GM18502 (cell line): ENCODE measurements at regions not wholly inside any gene's neighbourhood (a gene's known extent, or its start where the extent isn't known, plus 50 kb on each side); places are given as distances from the start of the nearest gene placed in this dataset.

Experiments used
- ATAC-seq: cut with Tn5 transposase; IDR thresholded peaks from one replicate; pipeline ENCODE4 v1.9.1; 2021; ENCODE audit warnings: mild to moderate bottlenecking; ENCODE audit not compliant: unreplicated experiment, poor library complexity

DNA sequence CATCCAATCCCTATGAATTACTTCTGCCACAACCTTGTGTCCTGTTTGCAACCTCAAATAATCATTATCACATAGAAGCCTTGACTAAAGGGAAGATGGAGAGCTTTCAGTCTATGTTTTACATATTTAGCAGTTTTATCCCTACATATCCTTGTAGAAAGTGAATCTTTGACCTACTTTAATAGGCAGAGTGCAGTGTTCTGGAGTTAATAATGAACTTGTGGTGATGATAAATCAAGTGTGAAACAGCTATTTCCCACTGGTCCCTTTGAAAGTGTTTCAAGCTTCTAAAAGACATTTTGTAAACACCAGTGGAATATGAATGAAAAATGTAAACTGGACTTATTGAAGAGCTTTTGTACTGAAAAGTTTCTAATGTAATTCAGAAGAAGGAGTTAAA, 406.7 kb downstream of the GABRG2 start:
- no peak for ATAC-seq

DNA sequence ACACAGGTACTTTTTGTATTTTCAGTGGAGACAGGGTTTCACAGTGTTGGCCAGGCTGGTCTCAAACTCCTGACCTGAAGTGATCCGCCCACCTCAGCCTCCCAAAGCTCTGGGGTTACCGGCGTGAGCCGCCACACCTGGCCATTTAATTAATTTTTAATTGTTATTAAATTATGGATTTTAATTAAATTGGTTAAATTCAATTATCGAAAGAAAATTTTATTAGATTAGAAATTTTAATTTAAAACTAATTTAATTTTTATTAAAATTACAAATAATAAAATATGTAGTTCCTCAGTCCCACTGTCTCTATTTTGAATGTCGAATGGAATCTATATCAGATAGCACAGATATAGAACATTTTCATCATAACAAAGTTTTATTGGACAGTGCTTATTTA, 416.5 kb downstream of the GABRG2 start:
- no peak for ATAC-seq

DNA sequence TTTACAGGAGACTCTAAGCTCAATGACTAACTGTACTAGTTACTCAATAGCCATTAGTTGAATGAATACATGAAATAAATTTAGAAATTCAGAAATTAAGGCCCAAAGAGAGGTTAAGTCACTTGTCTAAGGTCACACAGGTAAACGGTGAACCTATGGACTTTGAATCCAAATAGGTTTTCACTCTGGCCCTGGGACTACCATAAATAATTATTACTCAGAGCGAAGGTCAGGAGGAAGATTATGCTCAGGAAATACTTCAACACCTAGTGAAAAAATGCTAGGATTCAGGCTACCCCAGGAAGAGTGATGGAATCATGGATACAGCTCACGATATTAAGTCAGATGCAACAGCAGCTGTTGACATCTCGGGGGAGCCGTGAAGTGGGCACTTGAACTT, 417.4 kb downstream of the GABRG2 start:
- no peak for ATAC-seq

- ATAC-seq: no peak
Observed at GRCh38 chr5:162485666-162486292, 418.2 kb downstream of the GABRG2 start.

DNA sequence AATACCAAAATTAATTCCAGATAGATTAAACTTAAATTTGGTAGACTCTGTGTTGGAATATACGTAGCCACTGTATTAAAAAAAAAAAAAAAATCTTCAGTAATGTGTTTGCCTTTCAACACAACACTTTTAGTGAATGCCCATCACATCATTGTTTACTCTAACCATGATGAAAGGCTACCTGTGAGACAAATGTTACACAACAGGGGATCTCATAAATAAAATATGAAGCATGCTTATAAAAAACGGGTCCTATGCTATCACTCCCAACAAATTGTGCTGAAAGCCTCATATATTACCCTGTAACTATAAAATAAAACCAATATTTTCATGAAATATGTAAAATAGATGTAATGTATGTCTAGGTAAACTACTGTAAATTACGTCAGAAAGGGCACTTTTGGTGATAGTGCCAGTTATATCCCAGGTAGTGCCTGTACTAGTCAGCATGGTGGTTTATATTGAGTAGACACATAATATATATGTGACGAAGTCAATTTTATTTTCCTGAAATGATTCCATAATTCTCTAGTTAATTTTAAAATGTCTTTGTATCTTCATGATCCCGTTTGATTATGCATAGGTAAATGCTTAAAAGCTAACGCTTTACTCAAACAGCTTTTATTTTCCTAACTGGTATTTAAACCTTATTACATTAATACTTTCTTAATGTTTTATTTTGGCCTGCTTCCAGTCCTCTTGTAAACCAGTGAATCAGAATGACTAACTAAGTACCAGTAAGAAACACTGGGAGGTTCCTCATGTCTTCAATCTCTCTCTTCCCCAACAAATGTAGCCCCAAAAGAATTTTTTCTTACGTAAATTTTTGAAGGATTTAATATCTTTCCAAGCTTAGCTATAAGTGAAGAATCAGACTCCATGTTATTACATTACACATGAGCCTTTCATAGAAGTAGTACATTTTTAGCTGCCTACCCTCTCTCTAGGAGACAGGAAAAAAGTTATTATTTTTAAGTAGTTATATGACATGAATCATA, 420.3 kb downstream of the GABRG2 start:
- no peak for ATAC-seq

- no peak for ATAC-seq
Observed at GRCh38 chr5:162496100-162496808, 428.7 kb downstream of the GABRG2 start.

GRCh38 chr5:162497455-162497854, 429.9 kb downstream of the GABRG2 start:
- ATAC-seq: no peak

- no peak for ATAC-seq
Observed at GRCh38 chr5:162502780-162503179, 435.2 kb downstream of the GABRG2 start.

DNA sequence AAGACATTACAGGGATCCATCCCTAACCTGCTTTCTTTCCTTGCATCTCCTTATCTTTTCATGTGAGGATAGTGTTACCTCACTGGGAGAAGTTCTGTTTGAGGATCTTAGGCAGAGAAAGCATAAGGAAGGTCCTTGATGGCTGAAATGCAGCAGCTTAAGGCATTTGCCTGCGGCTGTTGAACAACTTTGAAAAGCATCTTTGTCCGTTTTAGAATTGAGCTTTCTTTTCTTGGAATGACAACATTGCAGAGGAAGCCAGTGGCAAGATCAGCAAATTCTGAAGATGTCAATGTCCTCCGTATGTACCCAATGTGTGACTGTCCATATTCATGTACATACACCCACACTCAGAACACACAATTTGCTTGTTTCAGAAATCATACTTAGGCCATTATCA, 436.2 kb downstream of the GABRG2 start:
- no peak for ATAC-seq

- no peak for ATAC-seq
Observed at GRCh38 chr5:162512935-162513565, 445.5 kb downstream of the GABRG2 start.

- no peak for ATAC-seq
Observed at GRCh38 chr5:162514116-162514515, 446.5 kb downstream of the GABRG2 start.

GRCh38 chr5:162520878-162521277, 453.3 kb downstream of the GABRG2 start:
- no peak for ATAC-seq

DNA sequence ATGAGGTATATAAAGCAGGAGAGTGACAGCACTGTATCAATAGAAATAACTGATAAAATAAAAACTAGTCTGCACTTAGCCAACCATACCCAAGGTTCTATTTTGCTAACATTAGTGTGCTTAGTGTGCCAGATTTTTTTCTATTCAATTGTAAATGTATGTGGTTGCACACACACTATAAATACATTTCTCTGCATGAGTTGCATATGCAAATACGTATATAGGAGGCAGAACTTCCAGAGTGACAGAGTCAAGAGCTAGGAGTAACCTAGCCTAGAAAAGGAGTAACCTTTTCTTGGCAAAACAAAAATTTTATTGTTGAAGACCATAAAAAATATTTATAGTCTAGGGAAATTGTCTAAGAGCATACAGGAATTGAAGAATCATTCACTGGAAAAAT, 461.6 kb downstream of the GABRG2 start:
- no peak for ATAC-seq

DNA sequence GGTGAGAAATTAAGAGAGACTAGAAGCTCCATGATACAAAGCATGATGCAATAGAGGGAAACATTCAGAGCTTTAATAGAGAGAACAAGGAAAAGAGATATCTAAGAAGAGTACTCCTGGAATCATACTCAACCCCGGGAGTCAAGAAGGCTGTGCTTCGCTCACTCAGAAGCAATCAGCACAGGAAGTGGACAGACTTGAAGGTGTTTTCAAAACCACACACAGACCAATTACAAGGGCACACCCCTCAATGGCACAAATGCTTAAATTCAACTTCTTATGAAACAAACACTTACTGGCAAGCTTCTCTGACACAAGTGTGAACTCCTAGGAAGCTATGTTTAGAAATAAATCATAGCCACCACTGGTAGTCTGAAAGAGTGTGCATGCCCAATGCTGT, 462.3 kb downstream of the GABRG2 start:
- no peak for ATAC-seq

DNA sequence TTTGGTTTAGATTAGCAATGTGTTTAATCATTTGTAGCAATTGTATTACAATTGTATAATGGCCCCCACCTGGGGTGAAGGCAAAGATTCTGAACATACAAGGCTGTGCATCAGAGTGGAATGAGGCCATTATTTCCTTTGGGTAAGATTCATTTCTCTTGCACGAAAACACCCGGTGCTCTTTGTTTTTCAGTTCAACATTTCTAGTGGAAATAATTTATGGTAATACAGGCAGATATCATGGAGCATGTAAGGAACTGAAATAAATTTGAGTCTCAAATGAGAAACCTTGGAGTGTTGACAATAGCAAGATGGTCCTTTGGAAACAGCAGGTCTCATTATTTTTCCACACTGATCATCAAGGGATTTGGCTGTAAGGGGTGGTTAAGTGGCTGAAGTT, 475.9 kb downstream of the GABRG2 start:
- no peak for ATAC-seq

GRCh38 chr5:162544905-162545304, 477.3 kb downstream of the GABRG2 start:
- no peak for ATAC-seq

DNA sequence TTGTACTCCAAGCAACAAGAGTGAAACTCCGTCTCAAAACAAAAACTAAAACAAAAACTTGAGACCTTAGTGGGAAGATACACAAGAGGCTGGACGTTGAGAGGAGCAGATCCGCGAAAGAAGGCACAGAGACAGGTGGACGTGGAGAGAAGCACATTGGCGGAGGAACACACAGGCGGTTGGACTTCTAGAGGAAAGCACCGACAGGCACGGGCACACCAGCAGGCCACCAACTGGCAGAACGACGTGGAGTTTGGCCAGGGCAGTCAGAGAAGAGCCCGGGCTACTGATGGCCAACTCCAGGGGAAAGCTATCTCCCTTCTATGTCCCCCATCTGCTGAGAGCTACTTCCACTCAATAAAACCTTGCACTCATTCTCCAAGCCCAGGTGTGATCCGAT, 482.7 kb downstream of the GABRG2 start:
- ATAC-seq: no peak

DNA sequence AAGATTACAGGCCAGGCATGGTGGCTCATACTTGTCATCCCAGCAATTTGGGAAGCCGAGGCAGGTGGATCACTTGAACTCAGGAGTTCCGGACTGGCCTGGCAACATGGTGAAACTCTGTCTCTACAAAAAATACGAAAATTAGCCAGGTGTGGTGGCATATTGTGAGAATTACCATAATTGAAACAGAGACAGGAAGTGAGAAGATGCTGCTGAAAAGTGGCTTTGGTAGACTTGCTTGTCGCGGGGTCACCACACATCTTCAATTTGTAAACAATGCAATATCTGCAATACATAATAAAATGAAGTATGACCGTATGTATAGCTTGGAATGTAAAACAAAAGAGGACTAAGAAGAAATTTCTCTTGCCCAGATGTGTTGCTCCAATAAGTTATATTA, 490.5 kb downstream of the GABRG2 start:
- ATAC-seq: no peak

- no peak for ATAC-seq
Observed at GRCh38 chr5:162567644-162568043, 500.1 kb downstream of the GABRG2 start.

- ATAC-seq: no peak
Observed at GRCh38 chr5:162573758-162574157, 506.2 kb downstream of the GABRG2 start.

GRCh38 chr5:162591724-162592123, 524.2 kb downstream of the GABRG2 start:
- no peak for ATAC-seq
